ENCODE measurements at regions not wholly inside any gene's neighbourhood (a gene's known extent, or its start where the extent isn't known, plus 50 kb on each side); places are given as distances from the start of the nearest gene placed in this dataset.

- no peak overlapping the region for H3K27ac ChIP-seq (ENCODE audit: insufficient read depth, low read depth, low read length)
- no peaks in the 10 kb centered on the region for H3K79me2 ChIP-seq (ENCODE audit: control insufficient read depth, insufficient read depth, low read length)
- H3K27me3 ChIP-seq (ENCODE audit: control insufficient read depth in 2 of 2, insufficient read depth in 2 of 2, low read length in 2 of 2), result no peaks in the 10 kb centered on the region
- no TSS peak for BruUV-seq (replicated peaks)
- ChIA-PET POLR2A (no interaction called here), CTCF (no interaction called here)
- no peaks in the 10 kb centered on the region for H3K36me3 ChIP-seq (ENCODE audit: control insufficient read depth in 2 of 2, extremely low read depth in 1 of 2, insufficient read depth in 2 of 2, low read length in 2 of 2)
- no peak for TF ChIP-seq FOS (IDR thresholded peaks at IDR 0.05; ENCODE audit: borderline replicate concordance, insufficient read depth, low read length)
- TF ChIP-seq POLR2A (IDR thresholded peaks at IDR 0.05; ENCODE audit: low read depth, low read length), result no peak
- TF ChIP-seq JUN (IDR thresholded peaks at IDR 0.05; ENCODE audit: borderline replicate concordance, insufficient read depth, insufficient read length, low read depth), result no peak
- TF ChIP-seq POLR2AphosphoS5 (IDR thresholded peaks at IDR 0.05; ENCODE audit: insufficient read depth, low read depth, low read length), result no peak
- TF ChIP-seq EZH2 (IDR thresholded peaks at IDR 0.05; ENCODE audit: borderline replicate concordance, low read depth, low read length, severe bottlenecking), result no peak
- TF ChIP-seq GATA2 (IDR thresholded peaks at IDR 0.05; ENCODE audit: insufficient read depth, insufficient read length, low read depth, low read length), result no peak
- no peak for TF ChIP-seq MYC (IDR thresholded peaks at IDR 0.05; ENCODE audit: low read depth, low read length)
- TF ChIP-seq, protein P1, sequence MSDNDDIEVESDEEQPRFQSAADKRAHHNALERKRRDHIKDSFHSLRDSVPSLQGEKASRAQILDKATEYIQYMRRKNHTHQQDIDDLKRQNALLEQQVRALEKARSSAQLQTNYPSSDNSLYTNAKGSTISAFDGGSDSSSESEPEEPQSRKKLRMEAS (IDR thresholded peaks at IDR 0.05; ENCODE audit: insufficient read depth, insufficient read length), result no peak
- TF ChIP-seq, protein P2, sequence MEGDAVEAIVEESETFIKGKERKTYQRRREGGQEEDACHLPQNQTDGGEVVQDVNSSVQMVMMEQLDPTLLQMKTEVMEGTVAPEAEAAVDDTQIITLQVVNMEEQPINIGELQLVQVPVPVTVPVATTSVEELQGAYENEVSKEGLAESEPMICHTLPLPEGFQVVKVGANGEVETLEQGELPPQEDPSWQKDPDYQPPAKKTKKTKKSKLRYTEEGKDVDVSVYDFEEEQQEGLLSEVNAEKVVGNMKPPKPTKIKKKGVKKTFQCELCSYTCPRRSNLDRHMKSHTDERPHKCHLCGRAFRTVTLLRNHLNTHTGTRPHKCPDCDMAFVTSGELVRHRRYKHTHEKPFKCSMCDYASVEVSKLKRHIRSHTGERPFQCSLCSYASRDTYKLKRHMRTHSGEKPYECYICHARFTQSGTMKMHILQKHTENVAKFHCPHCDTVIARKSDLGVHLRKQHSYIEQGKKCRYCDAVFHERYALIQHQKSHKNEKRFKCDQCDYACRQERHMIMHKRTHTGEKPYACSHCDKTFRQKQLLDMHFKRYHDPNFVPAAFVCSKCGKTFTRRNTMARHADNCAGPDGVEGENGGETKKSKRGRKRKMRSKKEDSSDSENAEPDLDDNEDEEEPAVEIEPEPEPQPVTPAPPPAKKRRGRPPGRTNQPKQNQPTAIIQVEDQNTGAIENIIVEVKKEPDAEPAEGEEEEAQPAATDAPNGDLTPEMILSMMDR (IDR thresholded peaks at IDR 0.05; ENCODE audit: extremely low read depth in 1 of 2, insufficient read depth in 1 of 2, low read depth in 1 of 2, low read length in 2 of 2), result no peak
- intact Hi-C loops (cut with micrococcal nuclease) (no loop called here), dilution Hi-C loops (cut with MboI; ENCODE audit: extremely low pct_ligation_motif_present, low sequenced_read_pairs) (no loop called here)
- FAIRE-seq (no peak), DNase-seq (ENCODE audit: low read depth, low spot score) (no peak)
- no peaks in the 10 kb centered on the region for H3K9me3 ChIP-seq (replicated peaks; ENCODE audit: control insufficient read depth, insufficient read depth, low read length)
- H3K4me1 ChIP-seq (ENCODE audit: control insufficient read depth, extremely low read depth, insufficient read depth, low read length), result no peaks in the 10 kb centered on the region
- no peaks in the 10 kb centered on the region for H3K9me1 ChIP-seq (replicated peaks; ENCODE audit: control insufficient read depth, extremely low read depth, insufficient read depth, low read length)
- no peak overlapping the region for H3K4me2 ChIP-seq (ENCODE audit: insufficient read depth, low read length)
- H4K20me1 ChIP-seq (replicated peaks; ENCODE audit: control insufficient read depth, extremely low read depth, insufficient read depth, low read length), result no peaks in the 10 kb centered on the region
- no peak overlapping the region for H3K4me3 ChIP-seq (replicated peaks in 1 of 3; ENCODE audit: insufficient read depth in 1 of 3, low read depth in 1 of 3, low read length in 3 of 3)
- no peak overlapping the region for H3K9ac ChIP-seq (replicated peaks; ENCODE audit: extremely low read depth, insufficient read depth, low read length)
- H2AFZ ChIP-seq (ENCODE audit: low read depth, low read length), result no peak overlapping the region
Measured at GRCh38 chr3:186452517-186452916, 90.5 kb upstream of the DGKG start.
